GM21786 (cell line): ENCODE measurements at regions not wholly inside any gene's neighbourhood (a gene's known extent, or its start where the extent isn't known, plus 50 kb on each side); places are given as distances from the start of the nearest gene placed in this dataset.

Experiments
- ATAC-seq: cut with Tn5 transposase; IDR thresholded peaks from one replicate; pipeline ENCODE4 v1.9.1; 2021; ENCODE audit not compliant: unreplicated experiment

- no peak for ATAC-seq
These were observed 977.3 kb upstream of the CDH2 start for GRCh38 chr18:29154196-29154757.

DNA sequence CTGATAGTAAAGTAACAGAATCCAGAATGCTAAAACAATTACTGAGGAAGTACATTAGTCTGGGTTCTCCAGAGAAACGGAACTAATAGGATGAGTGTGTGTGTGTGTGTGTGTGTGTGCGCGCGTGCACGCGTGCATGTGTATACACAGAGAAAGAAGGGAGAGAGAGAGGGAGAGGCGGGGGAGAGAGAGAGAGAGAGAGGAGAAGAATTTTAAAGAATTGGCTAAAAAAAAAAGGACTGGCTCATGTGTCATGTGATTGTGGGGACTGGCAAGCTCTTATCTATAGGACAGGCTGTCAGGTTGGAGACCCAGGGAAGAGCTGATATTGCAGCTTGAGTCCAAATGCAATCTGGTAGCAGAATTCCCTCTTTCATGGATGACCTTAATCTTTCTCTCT, 976.2 kb upstream of the CDH2 start:
- ATAC-seq: no peak

- no peak for ATAC-seq
These were observed 971.0 kb upstream of the CDH2 start for GRCh38 chr18:29147944-29148343.

DNA sequence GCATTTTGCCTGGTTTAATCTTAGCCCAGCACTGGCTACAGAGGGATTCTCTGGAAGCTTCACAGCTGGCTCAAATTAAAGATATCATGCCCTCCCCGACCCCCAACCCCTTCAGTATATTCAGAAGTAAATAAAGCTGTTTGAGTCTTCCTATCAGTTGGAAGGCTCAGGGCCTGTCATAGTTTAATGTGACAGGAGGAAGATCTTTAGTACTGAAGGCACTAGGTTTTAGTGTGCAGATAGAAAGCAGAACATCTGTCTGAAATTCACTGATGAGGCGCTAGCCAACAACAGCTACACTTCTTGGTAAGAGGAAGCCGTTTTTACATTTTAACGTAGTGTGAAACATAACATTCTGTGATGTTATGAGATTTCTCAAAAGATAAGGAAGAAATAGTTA, 969.1 kb upstream of the CDH2 start:
- no peak for ATAC-seq

GRCh38 chr18:29140590-29140989, 963.7 kb upstream of the CDH2 start:
- no peak for ATAC-seq

- ATAC-seq: no peak
These were observed 961.0 kb upstream of the CDH2 start for GRCh38 chr18:29137773-29138495.

DNA sequence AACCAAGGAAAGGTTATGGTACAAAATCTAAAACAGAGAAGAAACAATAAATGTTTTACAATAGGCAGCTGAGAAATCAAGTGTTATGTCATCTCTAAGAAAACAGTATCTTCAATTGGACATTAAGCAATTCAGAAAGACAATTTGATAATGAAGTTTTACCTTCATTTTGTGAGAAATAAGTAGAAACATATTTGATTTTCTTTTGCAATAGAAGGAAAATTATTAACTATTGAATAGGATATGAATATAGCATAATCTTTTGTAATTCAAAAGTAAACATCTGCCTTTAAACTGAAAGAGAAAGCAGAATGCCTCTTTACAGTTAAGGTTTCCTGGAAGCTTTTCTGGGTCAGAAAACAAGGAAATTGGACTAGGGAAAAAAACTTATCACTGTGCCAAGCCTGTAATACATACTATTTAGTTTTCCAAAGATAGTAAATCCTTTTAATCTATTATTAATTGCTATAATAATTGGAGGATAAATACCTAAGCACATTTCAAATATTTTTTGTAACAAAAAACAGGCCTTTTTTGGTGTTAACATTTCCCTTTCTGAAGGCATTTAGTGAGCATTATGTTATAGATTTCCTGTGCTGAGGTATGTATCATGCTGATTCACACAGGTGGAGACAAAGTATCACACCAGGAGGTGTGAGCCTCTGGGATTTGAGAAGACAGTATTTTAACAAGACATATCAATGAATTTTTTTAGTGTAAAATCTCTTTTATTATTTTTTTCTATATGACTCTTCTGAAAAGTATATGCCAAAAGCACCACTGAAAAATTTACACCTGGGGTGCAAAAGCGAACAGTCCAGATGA, 947.0 kb upstream of the CDH2 start:
- ATAC-seq: no peak

DNA sequence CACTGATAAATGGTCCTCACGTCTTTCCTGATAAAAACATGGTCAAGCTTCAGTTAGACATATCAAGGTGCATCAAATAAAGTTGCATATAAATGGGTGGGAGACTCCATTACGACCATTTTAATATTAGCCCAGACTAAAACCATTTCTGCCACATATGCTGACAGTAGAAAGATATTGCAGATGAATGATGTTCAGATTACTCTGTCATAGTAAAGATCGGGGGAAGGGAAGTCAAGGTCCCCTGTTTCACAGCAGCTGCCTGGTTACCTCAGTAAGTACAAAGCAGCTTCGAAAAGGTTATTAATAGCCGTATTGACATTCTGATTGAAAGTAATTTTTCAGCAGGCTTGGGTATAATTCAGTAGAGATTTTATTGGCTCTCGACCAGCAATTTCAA, 927.7 kb upstream of the CDH2 start:
- ATAC-seq: no peak

DNA sequence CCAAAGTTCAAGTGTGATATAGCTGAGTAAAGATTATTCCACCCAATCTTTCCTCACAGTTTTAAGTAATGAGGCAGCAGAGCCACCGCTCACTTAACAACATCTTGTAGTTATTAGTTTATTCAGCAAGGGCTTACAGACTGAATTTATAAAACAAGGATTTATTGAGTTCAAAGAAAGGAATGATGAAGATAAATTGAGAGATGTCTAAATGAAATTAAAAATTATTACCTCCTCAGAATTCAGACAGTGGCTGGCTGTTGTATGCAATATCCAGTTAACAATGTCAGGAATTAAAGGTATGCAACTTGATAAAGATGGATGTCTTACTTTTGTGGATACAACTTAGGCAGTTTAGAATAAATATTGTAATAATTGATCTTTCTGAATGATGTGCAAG, 927.3 kb upstream of the CDH2 start:
- no peak for ATAC-seq

- ATAC-seq: no peak
These were observed 919.3 kb upstream of the CDH2 start for GRCh38 chr18:29096079-29096770.

GRCh38 chr18:29087616-29088246, 910.8 kb upstream of the CDH2 start:
- ATAC-seq: no peak

GRCh38 chr18:29084120-29084519, 907.2 kb upstream of the CDH2 start:
- no peak for ATAC-seq

- ATAC-seq: no peak
These were observed 906.6 kb upstream of the CDH2 start for GRCh38 chr18:29083545-29083944.

GRCh38 chr18:29080946-29081345, 904.0 kb upstream of the CDH2 start:
- no peak for ATAC-seq

DNA sequence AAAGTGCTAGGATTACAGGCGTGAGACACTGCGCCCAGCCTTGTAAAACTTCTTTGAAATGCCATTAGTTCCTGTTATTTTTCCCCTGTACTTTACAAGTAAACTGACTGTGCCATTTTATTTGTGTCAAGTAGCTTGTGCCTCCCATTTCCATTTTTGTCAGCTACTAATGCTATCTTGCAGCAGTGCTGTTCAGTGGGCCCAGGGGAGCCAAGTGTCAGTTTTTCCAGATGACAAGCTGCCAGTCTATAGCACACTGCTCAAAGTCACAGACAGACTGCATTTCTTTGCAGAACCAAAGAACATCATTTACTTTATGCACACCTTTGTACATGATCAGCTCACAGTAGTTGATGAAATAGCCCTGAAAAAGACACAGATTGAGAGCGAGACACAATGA, 901.3 kb upstream of the CDH2 start:
- no peak for ATAC-seq

DNA sequence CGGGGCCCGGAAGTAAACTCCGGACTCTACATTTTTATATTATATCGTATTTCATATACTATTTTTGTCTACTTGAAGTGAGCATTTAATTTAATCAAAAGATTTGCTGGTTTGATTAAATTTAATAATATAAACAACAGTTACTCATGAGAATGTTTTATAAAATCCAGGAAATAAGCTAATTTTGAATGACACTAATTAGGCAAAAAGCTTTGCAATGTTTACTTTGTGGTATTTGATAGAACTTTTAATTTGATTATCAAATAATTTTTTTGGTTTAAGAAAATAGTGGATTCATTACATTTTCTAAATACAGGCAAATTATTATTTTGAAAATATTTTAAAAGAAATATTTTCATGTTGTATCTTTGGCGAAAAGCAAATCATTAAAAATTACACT, 900.4 kb upstream of the CDH2 start:
- no peak for ATAC-seq

- no peak for ATAC-seq
These were observed 899.7 kb upstream of the CDH2 start for GRCh38 chr18:29076645-29077044.

DNA sequence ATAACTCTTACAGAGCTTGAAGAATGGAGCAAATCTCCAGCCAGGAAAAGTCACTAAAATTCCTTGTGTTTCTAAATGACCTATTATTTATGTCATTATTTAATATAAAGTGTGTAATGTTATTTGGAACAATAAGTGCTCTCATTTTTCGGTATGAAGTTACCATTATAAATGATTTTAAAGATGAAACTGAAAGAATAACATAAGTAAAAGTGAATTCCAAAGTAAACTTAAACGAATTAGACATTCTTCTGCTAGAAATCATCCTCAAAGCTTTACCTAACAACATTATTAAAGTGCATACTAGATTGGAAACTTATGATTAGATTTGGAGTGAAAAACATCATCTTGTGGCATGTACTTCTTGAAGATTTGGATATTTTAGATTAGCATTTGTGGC, 897.2 kb upstream of the CDH2 start:
- ATAC-seq: no peak

DNA sequence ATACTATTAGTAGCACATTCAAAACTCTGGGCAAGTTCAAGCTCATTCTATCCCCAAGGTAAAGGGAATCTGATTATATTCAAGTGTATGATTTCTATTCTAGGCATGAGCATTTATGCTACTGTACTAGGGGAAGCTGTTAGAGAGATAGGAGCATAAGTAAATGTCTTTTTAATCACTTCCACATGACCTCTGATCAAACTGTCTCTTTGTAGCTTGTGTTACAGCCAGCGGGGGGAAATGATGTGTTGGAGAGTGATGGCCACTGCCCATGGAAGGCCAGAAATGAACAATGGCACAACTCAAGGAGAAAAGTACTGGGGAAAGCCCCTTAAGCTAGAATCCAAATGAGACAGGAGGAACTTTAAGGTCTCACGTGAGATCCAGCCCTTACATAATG, 894.9 kb upstream of the CDH2 start:
- ATAC-seq: no peak

- ATAC-seq: no peak
These were observed 886.4 kb upstream of the CDH2 start for GRCh38 chr18:29063346-29063745.

DNA sequence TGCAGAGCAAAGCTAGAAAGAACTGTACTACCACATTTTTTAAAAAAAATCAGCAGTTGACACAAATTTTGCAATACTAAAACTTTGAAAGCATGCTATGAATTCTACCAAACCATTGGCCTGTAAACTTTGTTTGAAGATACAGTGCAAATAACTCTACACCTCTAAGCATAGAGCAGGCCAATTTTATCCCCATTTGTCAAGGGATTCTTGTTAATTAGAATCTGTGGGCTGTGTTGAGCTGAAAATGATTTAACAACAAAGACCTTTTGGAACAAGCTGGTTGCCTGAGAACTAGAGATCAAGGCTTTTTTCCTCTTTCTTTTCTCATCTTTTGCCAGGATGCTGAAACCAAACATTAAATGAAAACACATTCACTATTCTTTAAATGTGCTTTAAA, 886.0 kb upstream of the CDH2 start:
- no peak for ATAC-seq
